Esophagus squamous epithelium (tissue), 4 donors: ENCODE measurements at regions not wholly inside any gene's neighbourhood (a gene's known extent, or its start where the extent isn't known, plus 50 kb on each side); places are given as distances from the start of the nearest gene placed in this dataset.

Experiments used
- POLR2A ChIP-seq, 4 donors: fragments of 450-650 bp; IDR thresholded peaks; one replicate each; pipeline ENCODE4 v1.6.1; 2017; ENCODE audit warnings: antibody characterized with exemption in 4 of 4, mild to moderate bottlenecking in 4 of 4, moderate library complexity in 3 of 4
- TF ChIP-seq, protein P1 (sequence below), 6 experiments: fragments of 450-650 bp in 4 of 6; fragments of 200-600 bp in 2 of 6; sonication (generic) in 2 of 6; IDR thresholded peaks; one replicate each; pipeline ENCODE4 v1.5.1; 2016 to 2019; ENCODE audit warnings: antibody characterized with exemption in 6 of 6, mild to moderate bottlenecking in 4 of 6, moderate library complexity in 4 of 6

DNA sequence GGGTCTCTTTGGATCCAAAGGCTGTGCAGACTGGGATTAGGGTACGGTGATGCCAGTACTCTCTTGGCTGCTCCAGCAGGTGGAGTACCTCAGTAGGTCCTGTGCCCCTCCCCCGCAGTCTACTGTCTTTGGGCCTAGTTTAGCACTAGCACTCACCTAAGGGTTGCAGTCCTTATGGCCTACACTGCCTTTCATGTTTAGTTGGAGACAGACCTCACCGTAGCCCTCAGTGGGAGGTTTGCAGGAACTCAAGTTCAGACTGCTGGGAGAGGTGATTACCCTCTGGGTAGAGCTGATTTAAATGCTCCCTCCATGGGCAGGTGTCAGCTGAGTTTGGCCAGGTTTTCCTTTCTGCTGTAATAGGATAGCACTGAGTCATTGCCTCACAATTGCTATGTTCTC lies 210.8 kb upstream of the TMEM196 start:
- TF ChIP-seq, protein P1, sequence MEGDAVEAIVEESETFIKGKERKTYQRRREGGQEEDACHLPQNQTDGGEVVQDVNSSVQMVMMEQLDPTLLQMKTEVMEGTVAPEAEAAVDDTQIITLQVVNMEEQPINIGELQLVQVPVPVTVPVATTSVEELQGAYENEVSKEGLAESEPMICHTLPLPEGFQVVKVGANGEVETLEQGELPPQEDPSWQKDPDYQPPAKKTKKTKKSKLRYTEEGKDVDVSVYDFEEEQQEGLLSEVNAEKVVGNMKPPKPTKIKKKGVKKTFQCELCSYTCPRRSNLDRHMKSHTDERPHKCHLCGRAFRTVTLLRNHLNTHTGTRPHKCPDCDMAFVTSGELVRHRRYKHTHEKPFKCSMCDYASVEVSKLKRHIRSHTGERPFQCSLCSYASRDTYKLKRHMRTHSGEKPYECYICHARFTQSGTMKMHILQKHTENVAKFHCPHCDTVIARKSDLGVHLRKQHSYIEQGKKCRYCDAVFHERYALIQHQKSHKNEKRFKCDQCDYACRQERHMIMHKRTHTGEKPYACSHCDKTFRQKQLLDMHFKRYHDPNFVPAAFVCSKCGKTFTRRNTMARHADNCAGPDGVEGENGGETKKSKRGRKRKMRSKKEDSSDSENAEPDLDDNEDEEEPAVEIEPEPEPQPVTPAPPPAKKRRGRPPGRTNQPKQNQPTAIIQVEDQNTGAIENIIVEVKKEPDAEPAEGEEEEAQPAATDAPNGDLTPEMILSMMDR (IDR thresholded peaks at IDR 0.05), result no peak
- no peak for TF ChIP-seq POLR2A (IDR thresholded peaks at IDR 0.05)
